ENCODE measurements at regions not wholly inside any gene's neighbourhood (a gene's known extent, or its start where the extent isn't known, plus 50 kb on each side); places are given as distances from the start of the nearest gene placed in this dataset.

DNA sequence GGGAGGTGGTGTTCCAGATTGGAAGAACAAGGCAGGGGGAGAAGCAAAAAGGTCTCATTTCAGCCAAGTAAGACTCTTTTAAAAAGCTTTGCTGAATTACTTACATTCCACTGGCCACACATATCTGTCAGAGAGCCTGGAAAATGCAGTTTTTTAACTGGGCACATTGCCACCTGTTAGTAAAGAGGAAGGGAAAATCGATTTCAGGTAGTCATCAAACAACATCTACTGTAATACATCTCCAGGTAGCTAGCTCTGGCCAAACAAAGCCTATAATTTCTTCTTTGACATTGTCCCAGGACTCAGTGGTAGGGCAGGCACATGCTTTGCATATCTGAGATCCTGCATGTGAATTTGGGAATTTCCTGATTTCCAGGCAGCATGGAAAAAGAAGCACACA lies 480.7 kb upstream of the SUCLG2 start:
- Histone ChIP-seq H3K27ac (no peak overlapping the region), H3K4me3 (ENCODE audit: low read depth, low read length) (no peak overlapping the region), H3K36me3 (no peaks in the 10 kb centered on the region), H3K9me3 (ENCODE audit: severe bottlenecking) (no peaks in the 10 kb centered on the region), H3K27me3 (ENCODE audit: insufficient read depth, low read depth, severe bottlenecking) (no peaks in the 10 kb centered on the region)
- no peak for TF ChIP-seq CTCF (IDR thresholded peaks at IDR 0.05; ENCODE audit: low read depth, low read length)
- no peak for DNase-seq

- H3K4me3 ChIP-seq (ENCODE audit: low read depth, low read length) = no peak overlapping the region
- H3K27ac ChIP-seq = no peak overlapping the region
- no peaks in the 10 kb centered on the region for H3K27me3 ChIP-seq (ENCODE audit: insufficient read depth, low read depth, severe bottlenecking)
- no peaks in the 10 kb centered on the region for H3K9me3 ChIP-seq (ENCODE audit: severe bottlenecking)
- no peak for TF ChIP-seq CTCF (IDR thresholded peaks at IDR 0.05; ENCODE audit: low read depth, low read length)
- H3K36me3 ChIP-seq = no peaks in the 10 kb centered on the region
- DNase-seq = no peak
Measured at GRCh38 chr3:68129065-68129464, 474.7 kb upstream of the SUCLG2 start.

DNA sequence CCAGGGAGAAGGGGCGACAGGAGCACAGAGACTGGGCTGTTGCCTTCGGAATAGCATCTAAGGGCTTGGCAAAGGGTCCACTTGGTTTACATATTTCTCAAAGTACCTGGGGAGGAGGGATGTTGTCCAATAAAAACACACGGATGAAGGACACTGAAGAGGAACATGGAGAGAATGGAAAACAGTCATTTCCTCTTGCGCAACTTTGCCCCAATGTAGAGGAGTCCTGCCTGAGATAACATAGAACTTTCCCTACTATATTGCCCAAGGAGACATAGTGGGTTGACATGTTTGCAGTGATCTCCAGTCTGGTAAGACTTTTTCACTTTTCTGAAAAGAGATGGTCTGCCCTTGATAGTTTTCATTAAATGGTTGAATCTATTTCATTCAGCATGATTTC lies 468.8 kb upstream of the SUCLG2 start:
- H3K9me3 ChIP-seq (ENCODE audit: severe bottlenecking) = no peaks in the 10 kb centered on the region
- no peak for TF ChIP-seq CTCF (IDR thresholded peaks at IDR 0.05; ENCODE audit: low read depth, low read length)
- no peaks in the 10 kb centered on the region for H3K36me3 ChIP-seq
- no peak for DNase-seq
- H3K27ac ChIP-seq = no peak overlapping the region
- no peak overlapping the region for H3K4me3 ChIP-seq (ENCODE audit: low read depth, low read length)
- H3K27me3 ChIP-seq (ENCODE audit: insufficient read depth, low read depth, severe bottlenecking) = no peaks in the 10 kb centered on the region

GRCh38 chr3:68121287-68121686 lies 466.9 kb upstream of the SUCLG2 start:
- DNase-seq = no peak
- no peaks in the 10 kb centered on the region for H3K9me3 ChIP-seq (ENCODE audit: severe bottlenecking)
- H3K4me3 ChIP-seq (ENCODE audit: low read depth, low read length) = no peak overlapping the region
- no peak overlapping the region for H3K27ac ChIP-seq
- H3K27me3 ChIP-seq (ENCODE audit: insufficient read depth, low read depth, severe bottlenecking) = no peaks in the 10 kb centered on the region
- H3K36me3 ChIP-seq = no peaks in the 10 kb centered on the region
- no peak for TF ChIP-seq CTCF (IDR thresholded peaks at IDR 0.05; ENCODE audit: low read depth, low read length)

DNA sequence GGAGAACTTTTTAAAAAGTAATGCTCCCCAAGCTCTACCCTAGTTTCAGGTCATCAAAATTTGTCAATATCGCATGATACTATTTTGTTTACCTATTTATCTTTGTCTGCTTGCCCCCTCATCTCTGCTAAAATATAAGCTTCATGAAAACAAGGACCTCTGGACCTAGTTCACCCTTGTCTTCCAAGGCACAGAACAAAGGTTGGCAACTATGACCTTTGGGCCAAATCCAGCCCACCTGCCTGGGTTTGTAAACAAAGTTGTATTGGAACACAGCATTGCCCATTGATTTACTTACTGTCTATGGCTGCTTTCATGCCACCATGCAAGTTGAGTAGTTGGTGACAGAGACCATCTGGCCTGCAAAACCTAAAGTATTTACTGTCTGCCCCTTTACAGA lies 462.2 kb upstream of the SUCLG2 start:
- Histone ChIP-seq H3K36me3 (no peaks in the 10 kb centered on the region), H3K9me3 (ENCODE audit: severe bottlenecking) (no peaks in the 10 kb centered on the region)
- DNase-seq = no peak

More for the DNA sequence above, 462.2 kb upstream of the SUCLG2 start:
- Histone ChIP-seq H3K4me3 (ENCODE audit: low read depth, low read length) (no peak overlapping the region), H3K27ac (no peak overlapping the region), H3K27me3 (ENCODE audit: insufficient read depth, low read depth, severe bottlenecking) (no peaks in the 10 kb centered on the region)
- no peak for TF ChIP-seq CTCF (IDR thresholded peaks at IDR 0.05; ENCODE audit: low read depth, low read length)
